Kidney glomerular epithelial cell (primary cell): ENCODE measurements at regions not wholly inside any gene's neighbourhood (a gene's known extent, or its start where the extent isn't known, plus 50 kb on each side); places are given as distances from the start of the nearest gene placed in this dataset.
"Not testable (repeated sequence)": the region's sequence is repeated elsewhere in the genome, so short reads cannot be mapped to it uniquely, and the experiment has no call there.

Experiments
- DNase-seq: peaks from one replicate; lab custom pipeline; 2025; lab: John Stamatoyannopoulos, UW

DNA sequence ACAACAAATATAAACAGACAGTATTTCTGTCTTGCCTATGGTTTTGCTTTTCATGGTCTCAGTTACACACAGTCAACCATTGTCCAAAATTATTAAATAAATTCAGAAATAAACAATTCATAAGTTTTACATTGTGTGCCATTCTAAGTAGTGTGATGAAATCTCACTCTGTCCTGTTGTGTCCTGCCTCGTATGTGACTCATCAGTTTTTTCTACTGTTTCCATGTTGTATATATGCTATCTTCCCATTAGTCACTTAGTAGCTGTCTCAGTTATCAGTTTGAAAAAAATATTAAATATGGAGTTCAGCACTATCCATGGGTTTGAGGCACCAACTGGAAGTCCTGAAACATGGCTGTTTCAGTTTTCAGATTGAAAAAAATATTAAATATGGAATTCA is 282.4 kb upstream of the GRM7 start:
- no peak for DNase-seq

DNA sequence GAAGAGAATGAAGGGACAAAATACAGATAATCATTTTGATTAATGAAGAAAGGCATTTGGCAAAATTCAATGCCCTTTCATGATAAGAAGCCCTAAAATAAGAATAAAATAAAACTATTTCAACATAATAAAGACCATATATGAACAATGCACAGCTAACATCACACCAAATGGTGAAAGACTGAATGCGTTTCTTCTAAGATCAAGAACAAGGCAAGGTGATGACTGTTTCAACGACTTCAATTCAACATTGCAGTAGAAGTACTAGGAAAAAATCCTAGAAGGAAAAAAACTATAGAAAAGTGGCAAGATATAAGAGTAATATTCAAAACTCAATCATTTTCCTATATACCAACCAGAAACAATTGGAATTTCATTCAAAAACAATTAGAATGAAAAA is 280.1 kb upstream of the GRM7 start:
- no peak for DNase-seq

DNA sequence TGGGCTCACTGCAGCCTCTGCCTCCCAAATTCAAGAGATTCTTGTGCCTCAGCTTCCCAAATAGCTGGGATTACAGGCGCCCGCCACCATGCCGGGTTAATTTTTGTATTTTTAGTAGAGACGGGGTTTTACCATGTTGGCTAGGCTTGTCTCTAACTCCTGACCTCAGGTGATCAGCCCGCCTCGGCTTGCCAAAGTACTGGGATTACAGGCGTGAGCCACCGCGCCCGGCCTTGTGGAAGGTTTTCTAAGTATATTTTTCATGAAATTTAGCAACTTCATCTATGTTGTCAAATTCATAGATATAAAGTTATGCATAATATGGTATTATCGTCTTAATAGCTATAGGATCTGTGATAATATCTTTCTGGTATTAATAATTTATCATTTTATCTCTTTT is 275.6 kb upstream of the GRM7 start:
- DNase-seq: no peak

DNA sequence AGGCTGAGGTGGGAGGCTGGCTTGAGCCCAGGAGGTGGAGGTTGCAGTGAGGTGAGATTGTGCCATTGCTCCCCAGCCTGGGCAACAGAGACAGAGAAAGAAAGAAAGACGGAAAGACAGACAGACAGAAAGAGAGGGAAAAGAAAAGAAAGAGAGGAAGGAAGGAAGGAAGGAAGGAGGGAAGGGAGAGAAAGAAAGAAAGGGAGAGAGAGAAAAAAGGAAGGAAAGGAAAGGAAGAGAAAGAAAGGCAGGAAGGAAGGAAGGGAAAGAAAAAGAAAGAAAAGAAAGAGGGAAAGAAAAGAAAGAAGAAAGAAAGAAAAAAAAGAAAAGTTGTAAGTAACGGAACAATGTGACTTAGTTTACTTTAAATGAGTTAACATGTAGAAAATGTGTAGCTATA is 260.7 kb upstream of the GRM7 start:
- DNase-seq: no peak

DNA sequence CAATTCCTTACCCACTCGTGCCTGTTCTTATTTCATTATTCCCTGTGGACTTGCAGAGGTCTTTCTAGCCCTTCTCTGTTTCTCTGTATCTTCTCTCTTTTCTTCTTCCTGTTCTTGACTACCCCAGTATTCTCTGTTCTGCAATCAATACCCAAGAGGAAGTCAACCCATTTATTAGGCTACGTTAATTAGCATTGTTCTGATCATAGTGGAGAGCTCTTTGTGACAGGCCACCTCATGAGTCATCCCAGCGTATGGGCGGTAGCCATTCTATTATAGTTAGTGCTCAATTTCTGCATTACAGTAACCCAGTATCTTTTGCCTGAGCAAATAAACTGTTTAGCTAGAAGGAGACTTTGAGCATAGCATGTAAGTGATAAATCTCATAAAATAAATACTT is 259.5 kb upstream of the GRM7 start:
- DNase-seq: no peak

DNA sequence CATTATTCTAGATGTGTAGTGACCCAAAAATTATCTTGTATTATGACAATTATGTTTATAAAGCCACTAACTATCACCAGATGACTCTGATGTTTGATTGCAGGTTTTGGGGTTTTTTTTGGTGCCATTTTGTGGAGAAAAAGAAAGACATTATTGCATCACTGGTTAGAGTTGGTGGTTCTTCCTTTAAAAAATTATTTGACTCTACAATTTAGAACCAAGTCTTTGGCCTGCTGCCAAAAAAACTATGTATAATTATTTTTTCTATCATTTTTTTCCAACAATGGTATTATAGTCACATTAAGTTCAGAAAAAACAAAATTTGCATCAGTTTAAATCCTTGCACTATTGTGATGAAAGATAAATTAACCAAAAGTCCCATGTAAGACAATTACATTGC is 258.6 kb upstream of the GRM7 start:
- DNase-seq: no peak

DNA sequence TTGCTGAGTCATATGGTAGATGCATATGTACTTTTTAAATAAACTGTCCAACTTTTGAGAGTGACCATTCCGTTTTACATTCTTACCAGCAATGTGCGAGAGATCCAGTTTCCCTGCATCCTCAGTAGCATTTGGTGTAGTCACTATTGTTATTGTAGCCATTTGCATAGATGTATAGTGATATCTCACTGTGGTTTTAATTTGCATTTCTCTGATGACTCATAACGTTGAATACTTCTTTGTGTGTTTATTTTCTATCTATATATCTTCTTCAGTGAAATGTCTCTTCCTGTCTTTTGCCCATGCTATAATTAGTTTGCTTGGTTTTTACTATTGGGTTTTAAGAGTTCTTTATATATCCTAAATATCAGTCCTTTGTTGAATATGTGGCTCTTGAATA is 255.7 kb upstream of the GRM7 start:
- no peak for DNase-seq

DNA sequence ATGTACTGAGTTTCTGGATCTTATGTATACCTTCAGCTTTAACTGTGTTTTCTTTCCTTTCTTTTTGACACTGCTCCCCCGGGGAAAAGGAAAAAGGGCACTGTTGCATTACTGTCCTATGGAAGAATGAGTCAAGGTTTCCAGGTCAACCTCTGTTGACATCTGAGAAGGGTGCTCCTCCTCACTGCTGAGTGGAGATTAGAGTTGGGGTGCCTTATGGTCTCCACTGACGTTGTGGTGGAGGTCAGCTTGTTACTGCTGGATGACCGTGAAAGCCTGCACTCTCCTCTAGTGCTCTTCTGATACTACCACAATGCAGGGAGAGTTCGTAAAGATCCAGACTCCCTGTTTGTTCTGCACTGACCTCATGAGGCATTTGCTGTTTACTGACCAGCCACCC is 252.1 kb upstream of the GRM7 start:
- DNase-seq: no peak

DNA sequence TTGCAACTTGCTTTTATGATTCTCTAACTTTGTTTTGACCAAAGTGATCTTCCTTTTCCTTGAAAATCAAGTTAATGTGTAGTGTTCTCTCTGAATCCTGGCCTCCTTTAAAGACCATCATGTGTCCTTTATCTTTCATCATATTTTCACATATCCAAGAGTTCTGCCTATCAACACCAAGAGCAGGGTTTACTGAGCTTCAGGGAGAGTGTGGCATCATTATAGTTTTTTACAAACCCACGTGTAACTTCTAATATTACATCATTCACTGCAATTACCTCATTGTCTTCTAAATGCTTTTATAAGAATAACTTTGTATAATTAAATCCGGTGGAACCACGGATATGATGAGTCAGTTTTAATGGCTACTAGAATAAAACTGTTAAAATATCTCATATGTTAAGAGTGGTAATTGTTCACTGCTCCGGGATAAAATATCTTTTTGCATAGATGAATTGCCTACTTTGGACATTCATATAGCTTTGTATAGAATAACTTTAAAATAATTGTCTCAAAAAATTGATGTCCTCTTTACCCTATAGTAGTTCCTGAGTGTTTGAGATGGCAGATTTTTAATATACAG is 248.8 kb upstream of the GRM7 start:
- no peak for DNase-seq

DNA sequence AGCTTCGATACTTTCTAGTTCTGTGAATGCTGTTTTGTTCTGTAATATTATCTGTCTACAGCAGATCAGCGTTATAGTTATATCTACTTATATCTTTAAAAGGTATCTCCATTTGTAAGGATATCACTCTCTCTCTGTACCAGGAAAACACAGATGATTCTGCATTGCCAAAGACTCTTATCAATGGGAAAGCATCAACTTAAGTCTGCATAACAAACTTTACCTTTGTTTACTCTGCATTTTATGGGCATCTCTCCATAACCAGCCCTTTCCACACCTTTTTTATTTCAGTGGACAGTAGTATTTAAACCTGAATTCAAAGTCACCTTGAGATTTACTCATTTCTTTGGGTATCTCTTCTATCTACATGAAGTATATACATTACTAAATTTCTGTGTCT is 238.7 kb upstream of the GRM7 start:
- no peak for DNase-seq

DNA sequence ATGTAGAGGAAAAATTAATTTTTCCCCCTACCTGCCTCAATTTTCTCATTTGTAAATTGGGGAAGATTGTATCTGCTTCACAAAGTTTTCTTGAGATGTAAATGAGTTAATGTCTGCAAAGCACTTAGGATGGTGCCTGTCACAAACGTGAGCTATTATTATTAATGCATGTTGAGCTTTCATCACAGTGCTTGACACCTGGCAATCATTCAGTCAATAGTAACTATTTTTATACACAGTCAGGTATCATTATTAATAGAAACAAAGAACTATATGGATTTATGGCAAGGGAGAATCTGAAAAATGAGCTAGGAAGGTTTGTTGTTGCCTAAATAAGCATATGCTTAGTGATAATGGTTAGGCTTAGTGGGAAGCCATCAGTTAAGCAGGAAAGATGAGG is 238.2 kb upstream of the GRM7 start:
- no peak for DNase-seq

DNA sequence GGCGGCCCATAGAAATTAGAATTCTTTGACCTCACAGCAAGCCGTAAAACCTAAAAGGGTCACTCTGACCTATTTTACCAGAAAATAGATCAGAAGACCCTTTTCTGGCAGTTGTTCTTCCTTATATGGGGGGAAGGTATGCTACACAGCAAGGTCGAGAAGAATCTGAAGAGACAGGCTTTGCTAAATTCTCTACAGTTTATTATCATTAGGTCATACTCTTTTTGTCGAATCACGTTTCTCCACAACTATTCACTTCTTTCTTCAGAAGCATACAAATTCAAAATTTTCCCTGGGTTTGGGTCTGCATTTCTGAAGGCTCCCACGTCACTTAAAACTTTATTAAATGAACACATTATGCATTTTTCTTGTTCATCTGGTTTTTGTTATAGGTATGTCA is 229.5 kb upstream of the GRM7 start:
- DNase-seq: no peak

DNA sequence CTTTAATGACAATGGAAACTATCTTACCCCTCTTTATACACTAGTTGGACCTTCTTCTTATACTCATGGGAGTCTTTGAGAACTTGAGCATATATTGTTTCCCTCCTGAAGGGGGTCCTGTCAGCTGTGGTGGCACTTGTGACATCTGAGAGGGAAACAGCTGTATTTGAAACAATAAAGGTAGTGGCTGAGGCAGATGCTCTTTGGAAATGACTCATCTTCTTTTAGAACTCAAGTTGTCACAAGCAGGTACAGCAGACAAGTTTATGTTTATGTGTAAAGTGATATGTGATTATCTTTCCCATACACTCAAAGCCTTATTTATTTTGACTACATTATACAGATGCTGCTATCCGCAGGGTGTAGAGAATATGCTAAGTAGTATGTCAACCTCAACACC is 220.0 kb upstream of the GRM7 start:
- DNase-seq: no peak

DNA sequence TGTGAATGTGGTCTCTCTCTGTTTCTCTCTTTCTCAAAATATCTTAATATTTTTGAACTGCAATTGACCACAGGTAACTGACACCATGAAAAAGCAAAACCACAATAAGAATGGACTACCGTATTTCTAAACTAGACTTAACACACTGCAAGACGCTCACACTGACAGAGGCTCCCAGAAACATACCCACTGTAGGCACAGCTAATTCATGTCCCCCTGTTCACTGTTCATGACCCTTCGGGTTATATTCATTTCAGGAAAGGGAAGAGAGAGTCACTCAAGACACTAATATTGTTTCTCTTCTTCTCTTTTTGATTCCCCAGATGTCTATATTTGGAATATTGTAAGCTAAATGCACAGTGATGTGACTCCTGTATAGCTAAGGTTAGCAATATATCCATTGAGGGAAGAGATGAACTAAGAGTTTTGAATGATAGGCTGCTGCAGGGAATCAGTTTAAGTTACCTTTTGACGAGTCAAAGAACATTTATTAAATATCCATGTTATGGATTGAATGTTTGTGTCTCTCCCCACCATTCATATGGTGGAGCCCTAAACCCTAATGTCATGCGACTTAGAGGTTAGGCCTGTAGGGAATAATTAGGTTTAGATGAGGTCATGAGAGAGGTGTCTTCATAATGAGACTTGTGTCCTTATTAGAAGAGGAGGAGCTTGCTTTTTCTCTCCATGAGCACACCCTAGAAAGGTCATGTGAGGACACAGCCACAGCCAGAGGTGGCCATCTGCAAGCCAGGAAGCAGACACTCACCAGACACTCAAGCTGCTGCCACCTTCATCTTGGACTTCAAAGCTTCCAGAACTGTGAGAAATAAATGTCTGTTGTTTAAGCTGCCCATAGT is 216.6 kb upstream of the GRM7 start:
- no peak for DNase-seq

DNA sequence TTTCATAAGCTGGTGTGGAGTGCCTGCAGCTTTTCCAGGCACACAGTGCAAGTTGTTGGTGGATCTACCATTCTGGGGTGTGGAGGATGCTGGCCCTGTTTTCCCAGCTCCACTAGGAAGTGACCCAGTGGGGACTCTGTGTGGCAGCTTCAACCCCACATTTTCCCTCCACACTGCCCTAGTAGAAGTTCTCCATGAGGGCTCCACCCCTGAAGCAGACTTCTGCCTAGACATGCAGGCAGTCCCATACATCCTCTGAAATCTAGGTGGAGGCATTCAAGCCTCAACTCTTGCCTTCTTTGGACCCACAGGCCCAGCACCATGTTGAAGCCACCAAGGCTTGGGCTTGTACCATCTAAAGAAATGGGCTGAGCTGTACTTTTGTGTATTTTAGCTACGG is 206.2 kb upstream of the GRM7 start:
- no peak for DNase-seq

DNA sequence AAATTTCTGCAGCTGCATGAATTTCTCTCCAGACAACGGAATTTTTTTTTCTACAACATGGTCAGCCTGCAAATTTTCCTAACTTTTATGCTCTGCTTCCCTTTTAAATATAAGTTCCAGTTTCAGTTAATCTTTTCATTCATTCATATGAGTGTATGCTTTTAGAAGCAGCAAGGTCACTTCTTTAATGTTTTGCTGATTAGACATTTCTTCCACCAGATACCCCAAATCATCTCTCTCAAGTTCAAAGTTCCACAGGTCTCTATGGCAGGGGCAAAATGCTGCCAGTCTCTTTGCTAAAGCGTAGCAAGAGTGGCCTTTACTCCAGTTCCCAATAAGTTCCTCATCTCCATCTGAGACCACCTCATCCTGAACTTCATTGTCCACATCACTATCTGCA is 205.6 kb upstream of the GRM7 start:
- DNase-seq: no peak

DNA sequence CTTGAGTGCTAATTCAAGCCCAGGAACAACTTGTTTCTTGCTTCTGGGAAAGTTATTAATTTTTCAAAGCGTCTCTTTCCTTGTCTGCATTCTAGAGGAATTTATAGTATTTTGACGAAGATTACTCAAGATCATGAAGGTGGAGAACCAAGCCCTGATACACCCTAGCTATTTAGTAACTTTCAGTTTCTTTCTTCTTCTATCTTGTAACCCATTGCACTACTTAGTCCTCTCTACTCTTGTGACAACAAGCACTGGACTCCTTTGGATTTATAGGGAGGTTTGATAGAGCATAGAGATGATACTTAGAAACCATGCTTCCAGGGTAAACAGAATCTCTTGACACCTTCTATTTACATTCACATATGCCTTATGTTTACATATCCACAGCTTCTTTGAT is 203.3 kb upstream of the GRM7 start:
- no peak for DNase-seq

DNA sequence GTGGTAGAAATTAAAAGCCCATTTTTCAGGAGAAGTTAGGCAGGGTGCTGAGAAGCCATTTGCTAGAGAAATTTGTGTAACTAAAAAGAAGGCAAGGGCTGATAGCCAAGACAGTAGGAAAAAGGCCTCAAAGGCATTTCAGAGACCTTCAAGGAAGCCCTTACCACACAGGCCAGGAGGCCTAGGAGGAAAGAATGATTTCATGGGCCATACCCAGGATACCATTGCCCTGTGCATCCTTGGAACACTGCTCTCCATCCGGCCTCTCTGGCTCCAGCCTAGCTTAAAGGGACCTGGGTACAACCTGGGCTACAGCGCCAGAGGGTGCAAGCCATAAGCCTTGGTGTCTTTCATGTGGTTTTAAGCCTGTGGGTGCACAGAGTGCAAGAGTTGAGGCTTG is 193.6 kb upstream of the GRM7 start:
- DNase-seq: no peak

DNA sequence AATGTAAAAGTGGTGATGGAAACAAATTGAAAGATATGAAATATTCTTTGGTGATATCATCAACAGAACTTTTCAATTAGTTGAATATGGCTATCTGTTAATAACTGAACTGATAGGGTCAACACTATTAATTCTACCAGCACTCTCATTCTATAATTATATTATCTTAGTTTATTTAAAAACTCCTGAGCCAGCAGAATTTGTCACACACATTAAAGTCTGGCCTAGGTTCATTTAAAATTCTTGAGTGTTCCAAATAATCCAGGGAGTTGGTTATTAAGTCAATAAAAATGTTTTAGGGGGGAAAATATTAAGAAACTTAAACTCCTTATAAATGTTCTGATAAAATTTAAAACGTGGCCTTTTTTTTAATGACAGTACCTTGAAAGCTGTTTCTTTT is 189.6 kb upstream of the GRM7 start:
- no peak for DNase-seq

DNA sequence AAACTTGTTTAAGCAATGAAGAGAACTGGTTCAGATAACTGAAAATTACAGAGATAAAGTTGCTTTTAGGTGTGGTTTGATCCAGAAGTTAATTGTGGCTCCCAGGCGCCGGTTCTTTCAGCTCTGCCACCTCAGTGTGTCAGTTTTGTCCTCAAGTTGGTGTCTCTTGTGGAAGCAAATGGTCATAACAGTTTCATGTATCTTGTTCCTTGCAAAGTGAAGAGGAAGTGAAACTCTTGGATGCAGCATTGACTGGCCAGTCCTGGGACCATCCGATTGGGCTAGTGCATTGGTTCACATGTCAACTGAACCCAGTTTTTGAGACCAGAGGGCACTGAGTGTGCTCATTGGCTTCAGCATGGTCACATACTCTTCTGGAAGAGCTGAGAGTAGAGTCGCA is 181.4 kb upstream of the GRM7 start:
- no peak for DNase-seq

DNA sequence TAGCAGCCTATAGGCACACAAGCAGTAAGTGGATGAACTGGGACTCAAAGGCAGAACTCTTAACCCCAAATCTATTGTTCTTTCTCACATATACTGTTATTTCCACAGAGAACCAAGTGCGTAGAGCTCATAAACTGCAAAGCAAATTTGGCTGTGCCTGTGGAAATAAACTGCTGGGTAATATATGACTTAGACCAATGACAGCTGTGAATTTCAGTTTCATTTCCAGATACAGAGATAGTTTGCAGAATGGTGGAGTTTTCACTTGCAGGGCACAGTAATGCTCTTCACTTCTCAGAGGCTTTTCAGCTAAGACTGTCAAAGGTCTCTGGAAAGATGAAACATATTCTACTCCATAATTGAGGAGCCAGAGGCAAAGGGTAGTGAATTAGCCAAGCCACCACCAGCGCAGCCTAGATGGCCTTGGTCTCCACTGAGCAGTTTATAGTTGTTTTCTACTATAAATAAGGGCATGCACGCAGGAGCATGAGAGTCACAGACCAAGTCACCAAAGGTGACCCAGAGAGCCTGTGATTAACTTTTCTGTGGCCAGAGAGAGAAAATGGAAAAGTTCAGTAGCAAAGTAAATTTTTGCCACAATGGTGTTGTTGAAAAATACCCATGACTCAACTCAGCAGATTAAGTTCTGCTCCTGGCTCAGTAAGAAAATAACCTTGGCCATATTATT is 180.7 kb upstream of the GRM7 start:
- DNase-seq: no peak

DNA sequence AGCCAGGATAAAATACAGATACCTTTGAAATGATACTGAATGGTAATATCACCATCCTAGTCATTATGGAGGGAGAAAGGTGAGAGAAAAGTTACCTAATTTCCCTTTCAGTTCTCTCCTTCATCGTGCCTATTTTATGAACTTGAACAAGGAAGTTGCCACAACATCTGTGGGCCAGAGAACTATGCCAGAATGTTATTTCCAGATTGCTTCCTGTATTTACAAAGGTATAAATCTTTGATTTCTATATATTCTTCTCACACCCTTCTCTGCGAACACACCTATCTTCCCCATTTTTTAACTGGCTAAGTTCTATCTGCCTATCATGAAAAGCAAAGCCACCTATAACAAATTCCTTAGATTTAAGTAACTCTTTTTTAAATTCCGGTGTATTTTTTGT is 163.6 kb upstream of the GRM7 start:
- no peak for DNase-seq

DNA sequence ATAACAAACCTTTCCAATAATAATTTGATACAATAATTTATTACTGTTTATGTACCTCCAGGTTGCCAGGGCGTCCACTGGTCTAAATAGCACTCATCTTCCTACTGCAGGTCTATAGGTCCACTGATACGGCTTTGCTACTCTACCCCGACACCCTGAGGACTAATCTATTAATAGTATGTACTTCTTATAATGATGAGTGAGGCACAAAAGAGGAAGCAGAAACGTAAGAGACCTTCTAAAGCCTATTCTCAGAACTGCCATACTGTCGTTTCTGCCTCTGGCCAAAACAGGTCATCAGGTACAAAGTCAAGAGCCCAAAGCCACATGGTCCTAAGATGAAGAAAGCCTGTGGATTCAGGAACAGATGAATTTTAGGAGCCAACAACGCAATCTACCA is 163.2 kb upstream of the GRM7 start:
- no peak for DNase-seq

DNA sequence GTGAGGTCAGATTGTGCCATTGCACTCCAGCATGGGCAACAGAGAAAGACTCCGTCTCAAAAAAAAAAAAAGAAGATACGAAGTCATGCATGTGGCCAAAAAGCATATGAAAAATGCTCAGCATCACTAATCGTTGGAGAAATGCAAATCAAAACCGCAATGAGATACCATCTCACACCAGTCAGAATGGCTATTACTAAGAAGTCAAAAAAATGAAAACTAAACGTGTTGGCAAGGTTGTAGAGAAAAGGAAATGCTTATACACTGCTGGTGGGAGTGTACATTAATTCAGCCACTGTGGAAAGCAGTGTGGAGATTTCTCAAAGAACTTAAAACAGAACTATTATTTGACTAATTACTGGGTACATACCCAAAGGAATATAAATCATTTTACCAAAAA is 156.1 kb upstream of the GRM7 start:
- DNase-seq: not testable (repeated sequence)
